HCT116 (cell line): ENCODE measurements at regions not wholly inside any gene's neighbourhood (a gene's known extent, or its start where the extent isn't known, plus 50 kb on each side); places are given as distances from the start of the nearest gene placed in this dataset.

Experiments
- ATAC-seq: fragments of 200-7000 bp; cut with Tn5 transposase; 2 replicates; pipeline ENCODE4 v1.9.1; 2020; ENCODE audit warnings: mild to moderate bottlenecking, moderate library complexity
- BruUV-seq: library from RNA; stranded (reverse); fragments of 400-500 nt; replicated peaks from 2 replicates; lab custom pipeline; 2021; lab: Mats Ljungman, UMichigan
- CTCF ChIA-PET: fragments of 300-600 bp; sonication (Branson Sonifier 250); formaldehyde crosslinking; loops from one replicate; lab custom pipeline; 2021; ENCODE audit warnings: antibody characterized with exemption; lab: Charles Lee
- POLR2A ChIA-PET: fragments of 300-600, 350-600 bp; sonication (Branson Sonifier 250); formaldehyde crosslinking; loops from one replicate; lab custom pipeline; 2021; ENCODE audit warnings: antibody characterized with exemption; lab: Charles Lee
- RAD21 ChIA-PET, 2 experiments: fragments of 300-600 bp; sonication (Branson Sonifier 250); formaldehyde crosslinking; loops; one replicate each; lab custom pipeline; 2023; ENCODE audit warnings: low total read pairs in 2 of 2; ENCODE audit not compliant: uncharacterized antibody in 2 of 2, unreplicated experiment in 2 of 2, low non-redundant PET in 1 of 2; lab: Charles Lee
- DNase-seq: peaks from one replicate; pipeline ENCODE4 v3.0.0-alpha.2; 2010; ENCODE audit warnings: low read depth, low spot score
- H2AFZ ChIP-seq: fragments of 200-600 bp; shearing (Covaris generic), sonication (generic); 2 replicates; pipeline ENCODE4 v1.6.1; 2017; ENCODE audit warnings: low read depth, mixed run types, mixed read lengths, antibody characterized with exemption, low read length; ENCODE audit not compliant: poor library complexity, severe bottlenecking
- H3K27ac ChIP-seq: 2 replicates; pipeline ENCODE4 v1.5.1; 2012; ENCODE audit warnings: low read depth, low read length
- H3K27me3 ChIP-seq: fragments of 200-600 bp; sonication (generic); 2 replicates; pipeline ENCODE4 v1.6.1; 2016; ENCODE audit warnings: mixed run types, low read length, mixed read lengths; ENCODE audit not compliant: insufficient read depth
- H3K36me3 ChIP-seq, 2 experiments: fragments of 200-500 bp in 1 of 2; fragments of 200-600 bp in 1 of 2; sonication (Bioruptor generic) in 1 of 2; sonication (generic) in 1 of 2; 2 replicates each; pipeline versions ENCODE4 v1.5.1 to v1.6.1; 2014 to 2016; ENCODE audit warnings: low read length in 2 of 2, inconsistent platforms in 1 of 2, mixed read lengths in 1 of 2, mixed run types in 1 of 2; ENCODE audit not compliant: insufficient read depth in 2 of 2, control insufficient read depth in 1 of 2
- H3K4me1 ChIP-seq, 2 experiments: fragments of 200-600 bp in 1 of 2; sonication (generic) in 1 of 2; 2 replicates each; pipeline versions ENCODE4 v1.5.1 to v1.6.1; 2012 to 2017; ENCODE audit warnings: low read length in 2 of 2, inconsistent platforms in 1 of 2, mild to moderate bottlenecking in 1 of 2, mixed read lengths in 1 of 2, mixed run types in 1 of 2, moderate library complexity in 1 of 2; ENCODE audit not compliant: insufficient read depth in 2 of 2, control insufficient read depth in 1 of 2
- H3K4me2 ChIP-seq: fragments of 200-600 bp; sonication (generic); 2 replicates; pipeline ENCODE4 v1.6.1; 2017; ENCODE audit warnings: mixed run types, low read length, mixed read lengths
- H3K4me3 ChIP-seq, 2 experiments: fragments of 200-600 bp in 1 of 2; sonication (generic) in 1 of 2; replicated peaks in 1 of 2; 2 replicates each; pipeline ENCODE4 v1.5.1; 2011 to 2016; ENCODE audit warnings: low read length in 2 of 2, control low read depth in 1 of 2, low read depth in 1 of 2, mild to moderate bottlenecking in 1 of 2, mixed read lengths in 1 of 2, mixed run types in 1 of 2
- H3K79me2 ChIP-seq: fragments of 200-600 bp; sonication (generic); 2 replicates; pipeline ENCODE4 v1.6.1; 2017; ENCODE audit warnings: mild to moderate bottlenecking, mixed run types, low read length, moderate library complexity, mixed read lengths; ENCODE audit not compliant: insufficient read depth
- H3K9ac ChIP-seq: fragments of 200-600 bp; sonication (generic); 2 replicates; pipeline ENCODE4 v1.6.1; 2016; ENCODE audit warnings: low read length, mixed read lengths
- H3K9me2 ChIP-seq: fragments of 200-600 bp; sonication (generic), shearing (Covaris generic); 2 replicates; pipeline ENCODE4 v1.6.1; 2017; ENCODE audit warnings: mixed run types, mild to moderate bottlenecking, moderate library complexity; ENCODE audit not compliant: insufficient read depth
- H3K9me3 ChIP-seq, 2 experiments: fragments of 200-500 bp in 1 of 2; fragments of 200-600 bp in 1 of 2; sonication (Bioruptor generic) in 1 of 2; sonication (generic) in 1 of 2; 2 replicates each; pipeline ENCODE4 v1.6.1; 2014 to 2017; ENCODE audit warnings: low read length in 2 of 2, mixed read lengths in 2 of 2, inconsistent platforms in 1 of 2, low read depth in 1 of 2, mild to moderate bottlenecking in 1 of 2, mixed run types in 1 of 2, moderate library complexity in 1 of 2; ENCODE audit not compliant: control insufficient read depth in 1 of 2, insufficient read depth in 1 of 2
- H4K20me1 ChIP-seq: fragments of 200-600 bp; sonication (generic), shearing (Covaris generic); 2 replicates; pipeline ENCODE4 v1.6.1; 2017; ENCODE audit warnings: mixed run types, mild to moderate bottlenecking, moderate library complexity; ENCODE audit not compliant: insufficient read depth
- ATF3 ChIP-seq: IDR thresholded peaks from 2 replicates; pipeline ENCODE4 v1.6.1; 2012
- CEBPB ChIP-seq: IDR thresholded peaks from 2 replicates; pipeline ENCODE4 v1.6.1; 2012; ENCODE audit warnings: low read depth
- EZH2 ChIP-seq: fragments of 200-600 bp; sonication (generic); IDR thresholded peaks from 2 replicates; pipeline ENCODE4 v1.6.1; 2017; ENCODE audit warnings: antibody characterized with exemption, mixed run types
- EZH2phosphoT487 ChIP-seq: fragments of 200-600 bp; IDR thresholded peaks from 2 replicates; pipeline ENCODE4 v1.6.1; 2018; ENCODE audit warnings: antibody characterized with exemption, borderline replicate concordance
- JUND ChIP-seq: IDR thresholded peaks from 2 replicates; pipeline ENCODE4 v1.6.1; 2012
- POLR2AphosphoS5 ChIP-seq: IDR thresholded peaks from 2 replicates; pipeline ENCODE4 v1.6.1; 2011; ENCODE audit warnings: mild to moderate bottlenecking, low read depth, low read length, moderate library complexity
- REST ChIP-seq: IDR thresholded peaks from 2 replicates; pipeline ENCODE4 v1.6.1; 2012; ENCODE audit warnings: low read depth
- SRF ChIP-seq: IDR thresholded peaks from 2 replicates; pipeline ENCODE4 v1.6.1; 2012; ENCODE audit warnings: low read depth
- YY1 ChIP-seq: IDR thresholded peaks from 2 replicates; pipeline ENCODE4 v1.6.1; 2011; ENCODE audit warnings: low read length, low read depth, moderate library complexity, mild to moderate bottlenecking; ENCODE audit not compliant: insufficient replicate concordance; ENCODE audit errors: extremely low read depth
- ZBTB33 ChIP-seq: IDR thresholded peaks from 2 replicates; pipeline ENCODE4 v1.6.1; 2011; ENCODE audit warnings: mild to moderate bottlenecking, low read length, moderate library complexity; ENCODE audit not compliant: insufficient replicate concordance; ENCODE audit errors: extremely low read depth
- ZFX ChIP-seq: fragments of 450-650 bp; IDR thresholded peaks from 2 replicates; pipeline ENCODE4 v1.6.1; 2017
- intact Hi-C: fragments of 100-400 bp; cut with micrococcal nuclease; formaldehyde crosslinking; loops from 2 replicates; pipeline ENCODE4 v1.10.0; 2022

GRCh38 chr10:126744571-126744970, 74.1 kb upstream of the C10orf90 start:
- H3K9me2 ChIP-seq: no peaks in the 10 kb centered on the region
- DNase-seq (no peak), ATAC-seq (no peak)
- intact Hi-C loops: no loop called here
- H3K27ac ChIP-seq: no peak overlapping the region
- H4K20me1 ChIP-seq: no peaks in the 10 kb centered on the region
- H3K4me2 ChIP-seq: no peak overlapping the region
- ChIA-PET CTCF (no interaction called here), POLR2A (no interaction called here), RAD21 (no interaction called here)
- no peaks in the 10 kb centered on the region for H3K36me3 ChIP-seq
- H3K27me3 ChIP-seq: peaks cover 25% of the 10 kb centered on the region; the same call in 1 of the 2 replicates
- BruUV-seq: no TSS peak
- H2AFZ ChIP-seq: no peak overlapping the region
- no peaks in the 10 kb centered on the region for H3K9me3 ChIP-seq
- H3K9ac ChIP-seq: no peak overlapping the region
- H3K79me2 ChIP-seq: no peaks in the 10 kb centered on the region
- H3K4me3 ChIP-seq: no peak overlapping the region
- H3K4me1 ChIP-seq: no peaks in the 10 kb centered on the region
- TF ChIP-seq SRF: no peak
- TF ChIP-seq POLR2AphosphoS5: no peak
- no peak for TF ChIP-seq ZBTB33
- no peak for TF ChIP-seq JUND
- no peak for TF ChIP-seq EZH2
- no peak for TF ChIP-seq EZH2phosphoT487
- TF ChIP-seq ATF3: no peak
- no peak for TF ChIP-seq ZFX
- no peak for TF ChIP-seq CEBPB
- no peak for TF ChIP-seq YY1
- no peak for TF ChIP-seq REST
